ENCODE measurements at regions not wholly inside any gene's neighbourhood (a gene's known extent, or its start where the extent isn't known, plus 50 kb on each side); places are given as distances from the start of the nearest gene placed in this dataset.

DNA sequence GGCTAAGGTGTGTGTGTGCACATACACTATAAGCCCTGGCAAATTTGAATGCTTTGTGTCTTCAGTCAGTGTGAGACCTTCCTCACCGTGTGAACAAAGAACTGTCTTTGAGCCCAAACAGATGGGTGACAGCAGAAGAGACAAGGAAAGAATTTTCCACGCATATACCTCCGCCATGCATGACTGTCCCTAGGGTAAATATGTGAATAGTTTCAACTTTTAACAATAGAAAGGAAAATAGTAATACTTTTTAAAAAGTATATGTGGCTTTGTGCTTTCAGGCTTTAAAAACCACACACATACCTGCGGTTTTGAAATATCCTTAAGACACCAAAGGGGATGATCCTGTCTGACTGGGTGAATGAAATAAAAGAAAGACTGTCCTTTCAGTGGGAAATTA, 438.6 kb upstream of the MPDZ start:
- peaks cover 3% of the 10 kb centered on the region for H3K4me1 ChIP-seq (ENCODE audit: low read depth)
- TF ChIP-seq, protein P1, sequence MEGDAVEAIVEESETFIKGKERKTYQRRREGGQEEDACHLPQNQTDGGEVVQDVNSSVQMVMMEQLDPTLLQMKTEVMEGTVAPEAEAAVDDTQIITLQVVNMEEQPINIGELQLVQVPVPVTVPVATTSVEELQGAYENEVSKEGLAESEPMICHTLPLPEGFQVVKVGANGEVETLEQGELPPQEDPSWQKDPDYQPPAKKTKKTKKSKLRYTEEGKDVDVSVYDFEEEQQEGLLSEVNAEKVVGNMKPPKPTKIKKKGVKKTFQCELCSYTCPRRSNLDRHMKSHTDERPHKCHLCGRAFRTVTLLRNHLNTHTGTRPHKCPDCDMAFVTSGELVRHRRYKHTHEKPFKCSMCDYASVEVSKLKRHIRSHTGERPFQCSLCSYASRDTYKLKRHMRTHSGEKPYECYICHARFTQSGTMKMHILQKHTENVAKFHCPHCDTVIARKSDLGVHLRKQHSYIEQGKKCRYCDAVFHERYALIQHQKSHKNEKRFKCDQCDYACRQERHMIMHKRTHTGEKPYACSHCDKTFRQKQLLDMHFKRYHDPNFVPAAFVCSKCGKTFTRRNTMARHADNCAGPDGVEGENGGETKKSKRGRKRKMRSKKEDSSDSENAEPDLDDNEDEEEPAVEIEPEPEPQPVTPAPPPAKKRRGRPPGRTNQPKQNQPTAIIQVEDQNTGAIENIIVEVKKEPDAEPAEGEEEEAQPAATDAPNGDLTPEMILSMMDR (IDR thresholded peaks at IDR 0.05; ENCODE audit: low read depth, low read length): no peak
- no peaks in the 10 kb centered on the region for H3K36me3 ChIP-seq
- H3K9me3 ChIP-seq (ENCODE audit: low read depth): no peaks in the 10 kb centered on the region
- no peak overlapping the region for H3K27ac ChIP-seq
- no peak for DNase-seq (ENCODE audit: low read depth in 1 of 2, low spot score in 1 of 2)
- no peak overlapping the region for H3K4me3 ChIP-seq
- no peaks in the 10 kb centered on the region for H3K27me3 ChIP-seq

DNA sequence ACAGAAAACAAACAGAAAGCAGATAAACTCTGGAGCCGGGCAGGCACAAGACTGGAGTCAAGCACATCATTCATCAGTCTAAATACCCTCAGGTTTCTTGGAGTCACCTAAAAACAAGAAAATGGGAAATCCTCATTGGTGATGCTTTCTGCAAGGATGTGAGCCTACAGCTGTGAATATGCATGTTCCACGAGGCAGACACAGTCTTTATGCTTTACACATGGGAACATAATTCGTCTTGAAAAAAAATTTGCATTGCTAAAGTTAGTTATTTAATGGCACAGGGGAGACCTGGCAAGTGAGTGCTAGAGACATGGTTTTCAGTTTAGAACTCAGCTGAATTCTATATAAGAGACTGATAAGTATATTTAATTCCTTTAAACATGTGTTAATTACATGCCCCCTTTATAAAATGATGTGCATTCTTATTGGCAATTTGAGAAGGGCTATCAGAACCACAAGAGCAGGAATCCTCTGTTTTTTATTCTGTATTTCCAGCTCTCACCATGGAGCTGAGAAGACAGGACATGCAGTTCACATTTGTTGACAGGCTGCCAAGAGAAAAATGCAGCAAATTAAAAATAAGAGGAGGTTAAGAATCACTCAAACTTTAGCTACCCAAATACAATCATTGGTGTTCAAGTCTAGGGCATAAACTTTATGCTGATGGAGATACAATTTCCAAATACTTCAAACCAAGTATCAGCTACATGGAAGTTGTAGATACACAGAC, 438.0 kb upstream of the MPDZ start:
- Histone ChIP-seq H3K4me3 (no peak overlapping the region), H3K4me1 (ENCODE audit: low read depth) (peaks cover 3% of the 10 kb centered on the region), H3K27me3 (no peaks in the 10 kb centered on the region), H3K9me3 (ENCODE audit: low read depth) (no peaks in the 10 kb centered on the region), H3K36me3 (no peaks in the 10 kb centered on the region), H3K27ac (no peak overlapping the region)
- DNase-seq (ENCODE audit: low read depth in 1 of 2, low spot score in 1 of 2): peak in 1 of 2 donors; percentile 49
- TF ChIP-seq, protein P1 (IDR thresholded peaks at IDR 0.05; ENCODE audit: low read depth, low read length): no peak

DNA sequence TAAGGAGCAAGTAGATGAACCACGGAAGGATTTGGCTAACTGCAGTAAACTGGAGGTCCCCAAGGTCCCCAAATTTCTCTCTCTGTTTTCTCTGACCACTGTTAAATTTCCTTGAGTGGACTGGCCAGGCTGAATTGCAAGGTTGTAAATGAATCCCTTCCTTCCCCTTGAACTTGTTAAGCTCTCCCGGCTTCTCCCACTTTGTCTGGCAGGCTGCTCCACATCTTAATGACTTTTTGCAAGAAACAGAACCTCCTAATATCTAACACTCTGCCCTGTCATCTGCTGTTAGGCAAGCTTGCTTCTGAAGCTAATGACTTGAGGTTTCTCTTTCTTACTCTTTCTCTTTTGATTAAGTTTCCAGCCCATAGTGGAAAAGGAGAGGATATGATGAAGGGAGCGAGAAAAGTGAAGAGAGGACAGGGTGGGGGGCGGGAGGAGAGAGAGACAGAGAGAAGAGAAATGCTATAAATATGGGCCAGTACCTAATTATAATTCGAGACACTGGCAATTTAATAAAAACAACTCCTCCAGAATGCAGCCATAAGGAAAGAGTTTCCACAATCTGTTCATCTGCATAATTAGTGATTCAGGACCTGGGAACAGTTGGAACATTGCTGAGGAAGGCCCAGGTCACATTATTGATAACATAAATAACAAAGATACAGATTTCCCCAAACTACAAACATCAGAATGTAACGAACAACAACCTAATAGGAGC, 437.3 kb upstream of the MPDZ start:
- Histone ChIP-seq H3K9me3 (ENCODE audit: low read depth) (no peaks in the 10 kb centered on the region), H3K4me3 (no peak overlapping the region), H3K27me3 (no peaks in the 10 kb centered on the region), H3K4me1 (ENCODE audit: low read depth) (peaks cover 3% of the 10 kb centered on the region), H3K36me3 (no peaks in the 10 kb centered on the region), H3K27ac (no peak overlapping the region)
- TF ChIP-seq, protein P1 (IDR thresholded peaks at IDR 0.05; ENCODE audit: low read depth, low read length): no peak
- peak; percentile 13 to 41 for DNase-seq (ENCODE audit: low read depth in 1 of 2, low spot score in 1 of 2)

DNA sequence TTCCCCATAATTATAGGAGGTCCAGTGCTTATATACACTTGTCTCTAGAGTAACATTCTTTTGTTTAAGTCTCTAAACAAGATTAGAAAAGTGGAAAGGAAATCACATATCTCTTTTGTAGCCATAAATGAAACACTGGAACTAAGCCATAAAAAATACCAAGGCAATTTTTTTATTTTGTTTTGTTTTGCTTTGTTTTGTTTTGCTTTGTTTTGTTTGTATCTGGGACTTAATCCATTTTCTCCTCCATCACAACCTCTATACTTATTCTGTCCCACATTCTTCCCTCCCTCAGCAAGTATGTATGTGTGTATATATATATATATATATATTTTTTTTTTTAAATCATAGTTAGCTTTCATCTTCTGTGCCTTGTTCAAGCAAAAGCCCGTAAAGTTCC, 436.6 kb upstream of the MPDZ start:
- no peak overlapping the region for H3K27ac ChIP-seq

DNA sequence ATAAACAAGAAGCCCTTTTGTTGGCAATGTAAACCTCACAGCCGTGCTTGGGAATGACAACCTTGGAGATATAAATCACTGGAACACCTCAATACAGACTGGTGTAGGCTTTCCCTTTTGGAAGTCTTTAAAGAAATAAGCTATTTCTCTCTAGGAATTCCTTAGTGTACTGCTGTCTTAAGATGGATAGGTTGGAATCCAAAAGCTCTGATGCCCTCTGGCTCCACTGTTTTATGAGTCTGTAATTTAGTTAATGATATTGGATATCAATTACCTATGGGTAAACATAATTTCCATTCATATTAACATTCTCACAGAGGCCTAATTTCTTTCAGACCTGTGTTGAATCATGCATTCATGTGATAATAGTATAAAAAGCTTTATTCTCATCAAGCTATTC, 435.9 kb upstream of the MPDZ start:
- DNase-seq (ENCODE audit: low read depth in 1 of 2, low spot score in 1 of 2): no peak

More for the DNA sequence above, 436.6 kb upstream of the MPDZ start:
- Histone ChIP-seq H3K4me3 (no peak overlapping the region), H3K36me3 (no peaks in the 10 kb centered on the region), H3K27me3 (no peaks in the 10 kb centered on the region), H3K9me3 (ENCODE audit: low read depth) (no peaks in the 10 kb centered on the region), H3K4me1 (ENCODE audit: low read depth) (peaks cover 3% of the 10 kb centered on the region)
- DNase-seq (ENCODE audit: low read depth in 1 of 2, low spot score in 1 of 2): no peak
- TF ChIP-seq, protein P1 (IDR thresholded peaks at IDR 0.05; ENCODE audit: low read depth, low read length): no peak

More for the DNA sequence above, 435.9 kb upstream of the MPDZ start:
- Histone ChIP-seq H3K27ac (no peak overlapping the region), H3K36me3 (no peaks in the 10 kb centered on the region), H3K4me3 (no peak overlapping the region), H3K4me1 (ENCODE audit: low read depth) (peaks cover 3% of the 10 kb centered on the region), H3K27me3 (no peaks in the 10 kb centered on the region), H3K9me3 (ENCODE audit: low read depth) (no peaks in the 10 kb centered on the region)
- TF ChIP-seq, protein P1 (IDR thresholded peaks at IDR 0.05; ENCODE audit: low read depth, low read length): no peak
